ENCODE measurements at regions not wholly inside any gene's neighbourhood (a gene's known extent, or its start where the extent isn't known, plus 50 kb on each side); places are given as distances from the start of the nearest gene placed in this dataset.

GRCh38 chr15:69976366-69976994 lies 121.2 kb downstream of the TLE3 start:
- DNase-seq (ENCODE audit: low read depth, low spot score) = no peak

- DNase-seq (ENCODE audit: low read depth, low spot score) = no peak
Observed at GRCh38 chr15:69978603-69979002, 119.1 kb downstream of the TLE3 start.

- DNase-seq (ENCODE audit: low read depth, low spot score) = no peak
Observed at GRCh38 chr15:69979262-69979661, 118.5 kb downstream of the TLE3 start.

GRCh38 chr15:69979783-69980182 lies 117.9 kb downstream of the TLE3 start:
- no peak for DNase-seq (ENCODE audit: low read depth, low spot score)

- no peak for DNase-seq (ENCODE audit: low read depth, low spot score)
Observed at GRCh38 chr15:69980341-69981059, 117.2 kb downstream of the TLE3 start.

GRCh38 chr15:69982037-69982436 lies 115.7 kb downstream of the TLE3 start:
- no peak for DNase-seq (ENCODE audit: low read depth, low spot score)

GRCh38 chr15:69983696-69984265 lies 113.9 kb downstream of the TLE3 start:
- DNase-seq (ENCODE audit: low read depth, low spot score) = no peak

GRCh38 chr15:69987492-69988489 lies 109.9 kb downstream of the TLE3 start:
- no peak for DNase-seq (ENCODE audit: low read depth, low spot score)

- no peak for DNase-seq (ENCODE audit: low read depth, low spot score)
Observed at GRCh38 chr15:69988541-69989225, 109.0 kb downstream of the TLE3 start.

- no peak for DNase-seq (ENCODE audit: low read depth, low spot score)
Observed at GRCh38 chr15:69990566-69991421, 106.9 kb downstream of the TLE3 start.

GRCh38 chr15:69991551-69991980 lies 106.2 kb downstream of the TLE3 start:
- no peak for DNase-seq (ENCODE audit: low read depth, low spot score)

- no peak for DNase-seq (ENCODE audit: low read depth, low spot score)
Observed at GRCh38 chr15:69992348-69992747, 105.4 kb downstream of the TLE3 start.

GRCh38 chr15:69994429-69995205 lies 103.1 kb downstream of the TLE3 start:
- no peak for DNase-seq (ENCODE audit: low read depth, low spot score)

- DNase-seq (ENCODE audit: low read depth, low spot score) = no peak
Observed at GRCh38 chr15:69996321-69997160, 101.2 kb downstream of the TLE3 start.

- no peak for DNase-seq (ENCODE audit: low read depth, low spot score)
Observed at GRCh38 chr15:69997161-69997485, 100.6 kb downstream of the TLE3 start.

All from iPS DF 19.7 (cell line).